GM18502 (cell line): ENCODE measurements at regions not wholly inside any gene's neighbourhood (a gene's known extent, or its start where the extent isn't known, plus 50 kb on each side); places are given as distances from the start of the nearest gene placed in this dataset.

ENCODE experiments used
- ATAC-seq: cut with Tn5 transposase; IDR thresholded peaks from one replicate; pipeline ENCODE4 v1.9.1; 2021; ENCODE audit warnings: mild to moderate bottlenecking; ENCODE audit not compliant: unreplicated experiment, poor library complexity

DNA sequence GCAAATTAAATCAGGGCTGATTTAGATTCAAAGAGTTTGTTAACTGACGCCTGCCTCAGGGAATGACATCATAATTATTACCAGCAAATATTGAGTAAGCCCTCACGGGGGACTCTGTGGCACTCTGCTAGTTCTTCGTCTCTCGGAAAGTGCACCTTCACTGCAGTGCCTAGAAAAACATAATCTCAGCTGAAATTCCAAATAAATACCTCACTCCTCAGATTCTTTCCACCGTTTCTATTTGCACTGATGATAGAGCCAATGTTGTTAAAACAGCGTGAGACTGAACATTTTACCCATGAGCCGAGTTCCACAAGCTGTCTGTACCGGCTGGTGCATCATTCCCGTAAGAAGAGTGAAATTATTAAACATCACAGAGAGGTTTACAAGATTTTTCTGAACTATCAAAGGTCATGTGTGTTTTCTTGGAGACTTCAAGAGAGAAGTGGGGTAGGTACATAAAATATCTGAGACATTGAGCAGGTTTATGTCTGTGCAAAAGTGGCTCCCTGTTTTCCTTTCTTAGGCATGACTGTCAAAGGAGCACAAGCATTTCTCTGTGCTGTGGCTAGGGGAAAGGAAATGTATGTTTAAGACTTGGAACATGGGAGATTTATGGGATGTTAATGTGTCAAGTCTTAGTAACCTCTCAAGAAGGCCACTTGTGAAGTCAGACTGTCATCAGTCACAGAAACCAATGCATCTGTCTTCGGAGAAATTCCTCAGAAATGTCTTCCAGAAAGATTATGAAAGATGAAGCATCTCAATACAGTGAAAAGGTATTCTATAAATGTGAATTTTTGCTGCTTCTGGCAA is 119.6 kb downstream of the CBLL2 start:
- ATAC-seq, result no peak

DNA sequence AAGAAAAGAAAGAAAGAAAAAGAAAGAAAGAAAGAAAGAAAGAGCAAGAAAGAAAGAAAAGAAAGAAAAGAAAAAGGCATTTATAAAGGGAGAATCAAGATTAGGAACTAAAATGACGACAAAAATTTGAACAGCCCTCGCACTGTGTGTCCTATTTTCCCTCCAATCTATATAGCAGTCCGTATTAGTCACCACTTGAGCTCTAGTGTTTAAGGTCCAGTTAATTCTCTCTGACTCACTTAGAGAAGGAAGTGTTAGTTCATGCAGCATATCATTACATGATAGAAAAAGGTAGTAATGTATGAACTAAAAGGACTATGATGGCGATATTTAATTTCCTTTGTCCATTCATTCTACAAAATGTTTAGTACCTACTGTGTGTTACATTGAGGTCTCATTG is 122.7 kb downstream of the CBLL2 start:
- ATAC-seq, result no peak

DNA sequence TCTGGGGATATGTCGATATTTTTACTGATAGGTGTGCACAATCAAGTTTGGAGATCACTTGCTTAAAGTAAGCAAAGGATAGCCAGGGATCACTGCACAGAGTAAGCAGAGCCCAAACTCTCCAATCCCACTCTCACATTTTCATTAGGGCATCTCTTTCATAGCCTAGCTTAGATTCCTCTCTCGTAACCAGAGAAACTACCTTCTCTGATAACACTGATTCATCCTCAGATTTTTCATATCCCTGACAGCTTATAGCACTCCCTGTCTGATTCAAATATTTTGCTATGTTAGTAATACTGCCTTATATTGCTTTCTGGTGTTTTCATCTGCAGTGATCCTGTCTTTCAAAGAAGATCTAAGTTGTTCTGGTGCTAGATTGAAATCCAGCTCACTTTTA is 123.7 kb downstream of the CBLL2 start:
- no peak for ATAC-seq

GRCh38 chrX:22397566-22397965 is 124.9 kb downstream of the CBLL2 start:
- no peak for ATAC-seq

GRCh38 chrX:22399437-22400192 is 126.9 kb downstream of the CBLL2 start:
- ATAC-seq, result no peak

DNA sequence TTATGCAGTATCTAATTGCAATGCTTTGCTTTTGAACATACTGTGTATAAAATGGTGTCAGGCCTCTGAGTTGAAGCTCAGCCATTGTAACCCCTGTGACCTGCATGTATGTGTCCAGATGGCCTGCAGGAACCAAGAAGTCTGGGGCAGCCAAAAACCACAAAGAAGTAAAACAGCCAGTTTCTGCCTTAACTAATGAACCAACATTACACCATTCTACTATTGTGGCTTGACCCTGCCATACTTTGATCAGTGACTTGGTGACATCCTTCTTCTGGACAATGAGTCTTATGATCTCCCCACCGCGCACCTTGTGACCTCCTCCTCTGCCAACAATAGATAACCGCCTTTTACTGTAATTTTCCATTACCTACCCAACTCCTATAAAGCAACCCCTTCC is 131.6 kb downstream of the CBLL2 start:
- no peak for ATAC-seq

- no peak for ATAC-seq
Measured at GRCh38 chrX:22406201-22406737, 133.6 kb downstream of the CBLL2 start.

- no peak for ATAC-seq
Measured at GRCh38 chrX:22409418-22409817, 136.7 kb downstream of the CBLL2 start.

DNA sequence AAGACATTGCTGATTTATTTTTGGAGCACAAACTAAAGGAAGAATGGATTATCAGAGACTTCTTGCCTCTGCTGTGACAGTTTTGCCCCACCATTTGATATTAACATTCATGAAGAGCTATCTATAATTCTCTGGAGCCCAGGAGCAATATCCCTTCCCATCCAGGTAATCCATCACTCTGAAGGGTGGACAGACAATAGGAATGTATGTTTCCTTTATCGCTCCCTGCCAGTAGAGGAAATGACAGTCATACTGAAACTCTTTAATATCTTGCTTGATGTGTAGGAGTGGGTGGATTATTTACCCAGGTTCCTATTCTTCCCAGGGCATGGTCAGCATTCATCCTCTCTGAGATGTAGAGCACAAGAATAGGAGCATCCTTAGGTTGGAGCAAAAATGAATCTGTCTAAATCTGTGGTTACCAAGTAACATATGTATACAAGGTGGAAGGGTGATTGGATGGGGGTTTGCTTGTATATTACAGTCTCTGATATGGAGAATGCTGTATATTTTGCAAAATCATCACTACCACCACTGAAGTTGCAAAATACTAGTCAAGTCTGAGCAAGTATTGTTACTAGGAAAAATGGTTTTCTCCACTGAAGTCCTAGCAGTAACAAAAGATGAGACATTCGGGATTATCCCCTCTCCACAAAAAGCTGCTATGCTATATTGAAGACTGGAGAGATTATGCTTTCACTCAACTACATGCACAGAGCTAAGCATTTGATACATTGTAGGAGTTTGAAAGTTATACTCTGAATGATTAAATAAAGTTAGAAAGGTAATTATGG is 151.6 kb downstream of the CBLL2 start:
- ATAC-seq, result no peak

- ATAC-seq, result no peak
Measured at GRCh38 chrX:22424919-22425318, 152.2 kb downstream of the CBLL2 start.

DNA sequence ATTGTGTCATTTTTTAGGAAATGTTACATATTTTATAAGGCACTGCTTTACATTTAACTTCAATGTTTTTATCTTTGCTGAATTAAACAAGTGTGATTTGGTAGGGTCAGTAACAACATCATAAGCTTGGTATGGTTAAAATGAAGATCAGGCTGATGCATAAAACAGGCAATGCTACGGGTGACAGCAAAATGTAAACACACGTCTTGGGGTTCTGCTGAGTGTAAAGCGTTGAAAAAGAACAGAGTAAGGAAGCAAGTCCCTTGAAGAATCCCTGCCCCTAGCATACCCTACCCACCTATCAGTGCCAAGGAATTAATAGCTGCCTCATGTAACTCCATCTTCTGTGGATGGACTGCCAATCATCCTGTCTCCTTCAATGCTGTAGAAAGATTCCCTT is 157.0 kb downstream of the CBLL2 start:
- no peak for ATAC-seq

DNA sequence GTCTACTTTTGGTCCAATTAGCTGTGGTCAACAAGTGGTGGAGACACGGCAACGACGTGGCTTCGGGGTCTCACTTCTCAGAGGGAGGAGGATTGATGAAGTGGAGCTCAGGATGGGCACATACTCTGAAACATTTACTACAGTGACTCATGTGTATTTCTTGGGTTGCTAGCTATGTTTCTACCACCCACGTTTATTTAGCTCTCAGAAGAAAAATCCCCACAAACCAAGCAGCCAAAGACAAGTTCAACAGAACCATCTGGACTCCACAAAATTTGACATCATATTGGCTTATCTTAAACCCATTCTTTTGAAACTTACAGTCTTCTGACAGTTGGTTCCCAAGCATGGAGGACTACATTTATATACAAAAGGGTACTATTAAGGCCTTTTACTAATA is 158.0 kb downstream of the CBLL2 start:
- no peak for ATAC-seq

- no peak for ATAC-seq
Measured at GRCh38 chrX:22433292-22434070, 160.8 kb downstream of the CBLL2 start.

DNA sequence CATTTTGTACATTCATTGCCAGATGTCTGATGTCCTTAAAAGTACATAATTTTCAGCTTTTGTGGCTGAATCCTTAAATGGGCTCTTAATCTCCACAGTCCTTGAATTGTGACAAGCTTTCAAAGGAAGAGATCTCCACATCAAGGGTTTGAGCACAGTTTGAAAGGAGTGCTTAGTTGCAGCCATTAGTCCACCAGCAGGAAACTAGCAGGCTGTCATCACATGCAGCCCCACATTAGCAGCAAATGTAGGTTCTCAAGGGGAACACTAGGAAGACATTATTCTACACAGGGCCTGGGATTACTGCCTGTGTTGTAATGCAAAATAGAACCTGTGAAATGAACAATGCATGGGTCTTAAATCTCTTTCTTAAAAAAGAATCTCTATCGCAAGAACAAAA is 173.2 kb downstream of the CBLL2 start:
- ATAC-seq, result no peak

DNA sequence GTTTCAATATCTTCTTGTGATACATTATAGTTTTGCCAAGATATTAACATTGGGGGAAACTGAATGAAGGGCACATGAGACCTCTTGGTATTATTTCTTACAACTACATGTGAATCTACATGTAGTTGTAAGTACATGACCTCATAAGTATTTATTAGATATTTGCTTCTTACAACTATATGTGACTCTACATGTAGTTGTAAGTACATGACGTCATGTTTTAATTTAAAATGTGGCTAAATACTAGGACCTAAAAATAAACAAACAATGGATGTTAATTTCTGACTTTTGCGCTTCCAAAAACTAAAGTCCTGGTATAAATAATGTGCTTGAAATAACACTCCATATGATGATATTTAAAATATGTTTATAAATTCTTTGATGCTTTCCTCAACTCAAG is 190.2 kb downstream of the CBLL2 start:
- no peak for ATAC-seq

DNA sequence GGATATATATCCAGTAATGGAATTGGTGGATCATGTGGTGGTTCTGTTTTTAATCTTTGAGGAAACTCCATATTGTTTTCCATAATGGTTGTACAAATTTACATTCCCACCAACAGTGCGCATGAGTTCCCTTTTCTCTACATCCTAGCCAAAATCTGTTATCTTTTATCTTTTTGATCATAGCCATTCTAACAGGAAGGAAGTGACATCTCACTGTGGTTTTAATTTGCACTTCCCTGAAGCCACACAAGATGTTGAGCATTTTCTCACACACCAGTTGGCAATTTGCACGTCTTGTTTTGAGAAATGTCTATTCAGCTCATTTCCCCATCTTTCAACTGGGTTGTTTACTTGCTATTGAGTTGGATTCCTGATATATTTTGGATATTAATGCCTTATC is 194.9 kb downstream of the CBLL2 start:
- ATAC-seq, result no peak

GRCh38 chrX:22481436-22481835 is 208.7 kb downstream of the CBLL2 start:
- ATAC-seq, result no peak

- no peak for ATAC-seq
Measured at GRCh38 chrX:22486296-22486695, 213.6 kb downstream of the CBLL2 start.

- no peak for ATAC-seq
Measured at GRCh38 chrX:22516893-22517292, 244.2 kb downstream of the CBLL2 start.
